Suprapubic skin (tissue), 3 donors: ENCODE measurements at regions not wholly inside any gene's neighbourhood (a gene's known extent, or its start where the extent isn't known, plus 50 kb on each side); places are given as distances from the start of the nearest gene placed in this dataset.

ENCODE experiments used
- EP300 ChIP-seq: sonication (generic); formaldehyde crosslinking; IDR thresholded peaks from one replicate; pipeline ENCODE4 v1.6.1; 2017; ENCODE audit warnings: antibody characterized with exemption
- TF ChIP-seq, protein P1 (sequence below), 2 donors: fragments of 200-600 bp in 1 of 2; fragments of 450-650 bp in 1 of 2; sonication (generic) in 1 of 2; IDR thresholded peaks; one replicate each; pipeline ENCODE4 v1.5.1; 2016 to 2019; ENCODE audit warnings: antibody characterized with exemption in 2 of 2, mild to moderate bottlenecking in 1 of 2, moderate library complexity in 1 of 2

DNA sequence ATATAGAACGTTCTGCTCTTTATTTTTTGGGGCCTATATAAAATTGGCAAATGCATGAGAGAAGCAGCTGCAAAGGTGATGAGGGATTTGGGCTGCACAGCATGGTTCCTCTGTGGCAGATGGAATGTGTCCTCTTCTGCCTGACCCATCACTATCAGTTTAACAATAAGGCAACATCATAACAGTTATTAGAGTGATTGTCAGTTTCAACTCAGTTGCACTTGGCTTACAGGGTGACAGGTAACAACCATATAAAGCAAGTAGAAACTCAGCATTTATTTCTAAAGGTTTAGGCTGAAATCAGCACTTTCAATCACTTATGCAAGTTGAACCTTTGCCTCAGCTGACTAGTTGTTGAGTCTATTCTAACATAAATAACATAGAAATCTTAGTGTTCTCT, 935.4 kb upstream of the CHORDC1 start:
- TF ChIP-seq, protein P1, sequence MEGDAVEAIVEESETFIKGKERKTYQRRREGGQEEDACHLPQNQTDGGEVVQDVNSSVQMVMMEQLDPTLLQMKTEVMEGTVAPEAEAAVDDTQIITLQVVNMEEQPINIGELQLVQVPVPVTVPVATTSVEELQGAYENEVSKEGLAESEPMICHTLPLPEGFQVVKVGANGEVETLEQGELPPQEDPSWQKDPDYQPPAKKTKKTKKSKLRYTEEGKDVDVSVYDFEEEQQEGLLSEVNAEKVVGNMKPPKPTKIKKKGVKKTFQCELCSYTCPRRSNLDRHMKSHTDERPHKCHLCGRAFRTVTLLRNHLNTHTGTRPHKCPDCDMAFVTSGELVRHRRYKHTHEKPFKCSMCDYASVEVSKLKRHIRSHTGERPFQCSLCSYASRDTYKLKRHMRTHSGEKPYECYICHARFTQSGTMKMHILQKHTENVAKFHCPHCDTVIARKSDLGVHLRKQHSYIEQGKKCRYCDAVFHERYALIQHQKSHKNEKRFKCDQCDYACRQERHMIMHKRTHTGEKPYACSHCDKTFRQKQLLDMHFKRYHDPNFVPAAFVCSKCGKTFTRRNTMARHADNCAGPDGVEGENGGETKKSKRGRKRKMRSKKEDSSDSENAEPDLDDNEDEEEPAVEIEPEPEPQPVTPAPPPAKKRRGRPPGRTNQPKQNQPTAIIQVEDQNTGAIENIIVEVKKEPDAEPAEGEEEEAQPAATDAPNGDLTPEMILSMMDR (IDR thresholded peaks at IDR 0.05) = no peak
- no peak for TF ChIP-seq EP300
